Upper lobe of right lung (tissue), 1 donor: ENCODE measurements at regions not wholly inside any gene's neighbourhood (a gene's known extent, or its start where the extent isn't known, plus 50 kb on each side); places are given as distances from the start of the nearest gene placed in this dataset.
A peak's percentile ranks its signal among the peaks of the same experiment; 100 is the strongest.
"Not testable (repeated sequence)": the region's sequence is repeated elsewhere in the genome, so short reads cannot be mapped to it uniquely, and the experiment has no call there.

Source experiments
- ATAC-seq: fragments of 200-7000 bp; cut with Tn5 transposase; one replicate; pipeline ENCODE4 v1.9.1; 2020; ENCODE audit warnings: mild to moderate bottlenecking, moderate library complexity
- DNase-seq: peaks from one replicate; pipeline ENCODE4 v3.0.0-alpha.2; 2020
- H3K27ac ChIP-seq: fragments of 200-600 bp; one replicate; pipeline ENCODE4 v1.8.0; 2022
- H3K27me3 ChIP-seq: fragments of 200-600 bp; one replicate; pipeline ENCODE4 v1.8.0; 2022; ENCODE audit warnings: mild to moderate bottlenecking
- H3K36me3 ChIP-seq: fragments of 200-600 bp; one replicate; pipeline ENCODE4 v1.8.0; 2022
- H3K4me1 ChIP-seq: fragments of 200-600 bp; one replicate; pipeline ENCODE4 v1.8.0; 2022
- H3K4me3 ChIP-seq: fragments of 200-600 bp; one replicate; pipeline ENCODE4 v1.8.0; 2022; ENCODE audit warnings: mild to moderate bottlenecking
- H3K9me3 ChIP-seq: fragments of 200-600 bp; one replicate; pipeline ENCODE4 v1.8.0; 2022
- intact Hi-C: fragments of 100-400 bp; cut with DNase I; formaldehyde crosslinking; loops from one replicate; pipeline ENCODE4 v1.11.0; 2022
- TF ChIP-seq, protein P1 (sequence below): fragments of 200-600 bp; IDR thresholded peaks from one replicate; pipeline ENCODE4 v1.8.0; 2022; ENCODE audit warnings: antibody characterized with exemption
- donor health status: DM: no; HTN: yes; CAD: no; lungs with severe emphysema.

DNA sequence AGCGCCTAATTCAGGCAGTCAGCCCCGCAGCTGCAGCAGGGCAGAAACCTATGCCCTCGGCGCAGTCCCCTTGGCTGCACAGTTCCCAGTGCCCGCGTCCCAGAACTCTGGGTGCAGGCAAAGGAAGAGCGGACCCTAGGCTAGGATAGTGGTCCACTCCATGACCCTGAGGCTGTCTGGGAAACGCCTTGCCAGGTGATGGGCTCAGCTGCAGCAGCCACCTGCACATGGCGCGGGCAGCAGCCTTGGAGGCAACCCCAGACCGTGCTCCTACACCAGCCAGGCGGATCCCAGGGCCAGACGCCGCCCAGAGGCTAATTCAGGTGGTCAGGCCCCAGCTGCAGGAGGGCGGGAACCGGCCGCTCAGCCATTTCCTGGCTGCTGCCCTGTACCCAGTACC, 83.0 kb downstream of the POTEC start:
- H3K9me3 ChIP-seq, H3K36me3 ChIP-seq, ATAC-seq, H3K4me1 ChIP-seq, H3K27ac ChIP-seq, H3K4me3 ChIP-seq, H3K27me3 ChIP-seq, DNase-seq, intact Hi-C loops: not testable (repeated sequence)

DNA sequence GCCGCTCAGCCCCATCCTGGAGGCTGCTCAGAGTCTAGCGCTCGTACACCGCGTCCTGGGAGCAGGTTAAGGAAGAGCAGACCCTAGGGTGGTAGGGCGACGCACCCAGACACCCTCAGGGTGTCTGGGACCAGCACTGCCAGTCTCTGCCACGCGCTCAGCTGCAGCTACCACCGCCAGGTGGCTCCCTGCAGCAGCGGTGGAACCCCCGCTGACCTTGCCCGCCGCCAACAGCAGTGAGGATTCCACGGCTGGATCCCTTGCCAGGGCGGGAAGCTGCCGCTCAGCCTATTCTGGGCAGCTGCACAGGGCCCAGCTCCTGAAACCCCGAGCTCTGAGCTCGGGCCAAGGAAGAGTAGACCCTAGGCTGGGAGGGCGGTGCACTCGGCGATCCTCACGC, 83.6 kb downstream of the POTEC start:
- intact Hi-C loops, ATAC-seq, H3K4me1 ChIP-seq, DNase-seq, H3K4me3 ChIP-seq, H3K27me3 ChIP-seq, H3K27ac ChIP-seq, H3K36me3 ChIP-seq, H3K9me3 ChIP-seq: not testable (repeated sequence)

DNA sequence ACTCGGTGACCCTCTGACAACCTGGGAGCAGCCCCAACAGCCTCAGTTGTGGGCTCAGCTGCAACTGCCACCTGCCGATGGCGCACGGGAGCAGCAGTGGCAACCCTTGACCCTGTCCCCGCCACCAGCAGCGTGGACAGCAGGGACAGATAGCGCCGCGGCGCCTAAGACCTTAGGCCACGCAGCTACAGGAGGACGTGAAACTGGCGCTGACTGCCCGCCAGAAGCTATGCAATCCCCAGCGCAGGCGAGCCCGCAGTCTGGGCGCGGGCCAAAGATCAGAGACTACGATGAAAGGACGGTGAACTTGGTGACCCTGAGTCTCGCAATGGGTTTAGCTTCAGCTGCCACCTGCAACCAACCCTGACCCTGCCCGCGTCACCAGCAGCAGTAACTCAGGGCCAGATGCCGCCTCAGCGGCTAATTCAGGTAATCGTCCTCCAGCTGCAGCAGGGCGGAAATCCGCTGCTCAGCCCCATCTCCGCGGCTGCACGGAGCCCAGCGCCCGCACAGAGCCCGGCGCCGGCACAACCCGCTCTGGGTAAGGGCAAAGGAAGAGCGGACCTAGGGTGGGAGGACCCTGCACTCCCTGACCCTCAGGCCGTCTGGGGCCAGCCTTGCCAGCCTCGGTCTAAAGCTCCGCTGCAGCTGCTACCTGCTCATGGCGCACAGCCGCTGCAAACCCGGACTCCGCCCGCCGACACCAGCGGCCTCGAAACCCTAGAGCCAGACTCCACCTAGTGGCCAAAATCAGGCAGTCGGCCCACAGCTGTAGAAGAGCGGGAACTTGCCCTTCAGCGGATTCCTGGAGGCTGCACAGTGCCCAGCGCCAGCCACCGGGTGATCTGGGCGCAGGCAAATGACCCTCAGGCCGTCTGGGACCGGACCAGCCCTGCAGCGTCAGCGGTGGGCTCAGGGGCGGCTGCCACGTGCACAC, 85.1 kb downstream of the POTEC start:
- DNase-seq: peak; percentile 79
- TF ChIP-seq, protein P1, sequence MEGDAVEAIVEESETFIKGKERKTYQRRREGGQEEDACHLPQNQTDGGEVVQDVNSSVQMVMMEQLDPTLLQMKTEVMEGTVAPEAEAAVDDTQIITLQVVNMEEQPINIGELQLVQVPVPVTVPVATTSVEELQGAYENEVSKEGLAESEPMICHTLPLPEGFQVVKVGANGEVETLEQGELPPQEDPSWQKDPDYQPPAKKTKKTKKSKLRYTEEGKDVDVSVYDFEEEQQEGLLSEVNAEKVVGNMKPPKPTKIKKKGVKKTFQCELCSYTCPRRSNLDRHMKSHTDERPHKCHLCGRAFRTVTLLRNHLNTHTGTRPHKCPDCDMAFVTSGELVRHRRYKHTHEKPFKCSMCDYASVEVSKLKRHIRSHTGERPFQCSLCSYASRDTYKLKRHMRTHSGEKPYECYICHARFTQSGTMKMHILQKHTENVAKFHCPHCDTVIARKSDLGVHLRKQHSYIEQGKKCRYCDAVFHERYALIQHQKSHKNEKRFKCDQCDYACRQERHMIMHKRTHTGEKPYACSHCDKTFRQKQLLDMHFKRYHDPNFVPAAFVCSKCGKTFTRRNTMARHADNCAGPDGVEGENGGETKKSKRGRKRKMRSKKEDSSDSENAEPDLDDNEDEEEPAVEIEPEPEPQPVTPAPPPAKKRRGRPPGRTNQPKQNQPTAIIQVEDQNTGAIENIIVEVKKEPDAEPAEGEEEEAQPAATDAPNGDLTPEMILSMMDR: peak; percentile 25
- intact Hi-C loops, H3K36me3 ChIP-seq, ATAC-seq, H3K9me3 ChIP-seq, H3K27ac ChIP-seq, H3K4me3 ChIP-seq, H3K4me1 ChIP-seq, H3K27me3 ChIP-seq: not testable (repeated sequence)

DNA sequence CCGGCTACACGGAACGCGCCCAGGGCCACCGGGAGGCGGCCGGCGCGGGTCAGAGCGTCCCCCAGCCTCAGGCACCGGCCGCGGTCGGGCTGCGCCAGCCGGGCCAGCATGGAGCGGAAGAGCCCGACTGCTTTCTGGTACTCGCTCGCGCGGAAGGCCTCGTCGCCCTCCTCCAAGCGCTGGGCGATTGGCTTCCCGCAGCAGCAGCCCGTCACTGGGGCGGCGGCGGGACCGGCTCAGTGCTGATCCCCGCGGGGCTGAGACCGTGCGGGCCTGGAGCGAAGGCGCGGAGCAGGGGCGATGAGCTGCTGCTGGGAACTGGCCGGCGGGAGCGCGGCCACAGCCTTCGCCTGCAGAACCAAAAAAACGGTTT, 92.8 kb downstream of the POTEC start:
- ATAC-seq, H3K27me3 ChIP-seq, H3K9me3 ChIP-seq, intact Hi-C loops, H3K36me3 ChIP-seq, H3K27ac ChIP-seq, H3K4me1 ChIP-seq: not testable (repeated sequence)
- peak overlapping the region; percentile 45 for H3K4me3 ChIP-seq
- peak; percentile 69 for DNase-seq

DNA sequence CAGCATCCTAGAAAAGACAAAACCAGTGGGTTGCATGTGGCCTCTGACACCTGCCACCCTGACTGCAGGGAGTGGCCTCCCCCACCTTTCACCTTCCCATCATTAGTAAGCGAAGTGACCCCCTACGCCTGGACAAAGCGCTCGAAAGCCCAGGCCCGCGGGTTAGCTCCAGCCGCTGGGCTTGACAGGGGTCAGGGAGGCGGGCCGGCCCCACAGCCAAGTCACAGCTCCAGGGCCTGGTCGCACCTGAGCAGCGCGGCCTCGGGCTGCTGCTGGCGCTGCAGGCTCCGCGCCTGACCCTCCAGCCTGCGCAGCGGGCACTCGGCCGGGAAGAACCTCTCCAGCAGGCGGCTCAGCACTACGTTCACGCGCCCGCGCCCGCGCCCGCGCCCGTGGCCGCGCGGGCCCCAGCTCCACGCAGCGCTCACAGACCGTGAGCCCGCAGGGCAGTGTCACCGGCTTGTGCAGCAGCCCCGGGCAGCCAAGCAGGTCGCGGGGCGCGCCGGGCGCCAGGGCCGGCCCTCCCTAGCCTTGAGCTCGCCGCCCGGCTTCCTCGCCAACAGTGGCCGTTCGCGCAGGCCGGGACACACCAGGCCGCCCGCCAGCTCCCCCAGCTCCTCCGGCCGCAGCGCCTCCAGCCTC, 93.3 kb downstream of the POTEC start:
- H3K27ac ChIP-seq, H3K4me1 ChIP-seq, ATAC-seq, H3K27me3 ChIP-seq, H3K9me3 ChIP-seq, intact Hi-C loops, H3K36me3 ChIP-seq: not testable (repeated sequence)
- DNase-seq: peak; percentile 69
- peak overlapping the region; percentile 45 for H3K4me3 ChIP-seq

DNA sequence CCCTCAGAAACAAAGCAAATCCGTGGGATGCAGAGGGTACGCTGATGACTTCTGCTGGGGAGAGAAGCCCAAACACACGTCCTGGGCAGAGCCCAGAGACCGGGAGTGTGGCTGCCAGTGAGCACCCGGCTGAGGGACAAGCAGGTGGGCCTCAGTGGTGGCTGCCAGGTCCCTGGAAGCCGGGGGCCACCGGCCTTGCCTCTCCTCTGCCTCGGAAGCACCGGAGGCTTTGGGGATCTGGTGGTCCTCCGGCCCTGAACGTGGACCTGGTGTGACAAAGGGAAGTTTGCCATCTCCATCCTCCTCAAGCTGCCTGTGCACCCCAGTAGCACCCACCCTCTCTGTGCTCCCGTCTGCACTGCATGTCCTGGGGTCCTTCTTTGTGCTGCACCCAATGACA, 94.3 kb downstream of the POTEC start:
- ATAC-seq, H3K27me3 ChIP-seq, intact Hi-C loops, H3K27ac ChIP-seq, H3K36me3 ChIP-seq, H3K9me3 ChIP-seq, H3K4me3 ChIP-seq, DNase-seq, H3K4me1 ChIP-seq: not testable (repeated sequence)

DNA sequence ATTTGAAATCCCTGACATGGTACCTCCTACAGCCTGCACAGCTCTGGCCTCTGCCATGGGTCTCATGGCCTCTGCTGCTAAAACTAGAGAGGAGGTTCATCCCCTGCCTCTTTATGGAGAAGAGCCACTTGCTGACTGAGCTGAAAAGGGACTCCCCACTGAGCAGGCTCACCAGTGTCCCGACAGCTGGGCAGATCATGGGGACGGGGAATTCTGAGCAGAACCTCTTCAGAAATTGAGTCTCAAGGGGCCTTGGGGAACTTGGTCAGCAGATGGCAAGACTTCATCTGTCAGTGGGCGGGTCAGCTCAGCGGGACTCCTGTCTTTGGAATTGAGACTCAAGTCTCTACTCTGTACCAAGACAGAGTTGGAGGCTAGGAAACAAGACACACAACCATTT, 95.7 kb downstream of the POTEC start:
- H3K27ac ChIP-seq, DNase-seq, H3K4me1 ChIP-seq, H3K36me3 ChIP-seq, intact Hi-C loops, H3K27me3 ChIP-seq, H3K9me3 ChIP-seq, H3K4me3 ChIP-seq, ATAC-seq: not testable (repeated sequence)

DNA sequence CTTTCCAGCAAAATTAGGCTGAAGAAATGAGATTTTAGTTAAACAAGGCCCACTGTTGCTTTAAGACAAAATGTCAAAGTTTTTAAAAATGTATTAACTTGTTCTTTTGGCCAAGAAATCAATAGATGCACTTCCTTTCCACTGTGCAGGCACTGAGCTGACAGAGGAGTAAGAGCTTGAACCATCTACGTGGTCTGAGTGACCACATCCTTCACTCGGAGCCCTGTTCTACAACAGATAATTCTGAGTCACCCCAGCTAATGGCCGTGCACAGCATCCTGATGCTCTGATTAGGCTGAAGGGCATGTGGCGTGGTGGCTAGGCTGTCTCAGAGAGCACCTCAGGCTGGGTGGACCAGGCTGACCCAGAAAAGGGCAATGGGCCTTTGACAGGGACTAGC, 107.9 kb downstream of the POTEC start:
- H3K36me3 ChIP-seq, DNase-seq, H3K27me3 ChIP-seq, H3K4me1 ChIP-seq, H3K4me3 ChIP-seq, ATAC-seq, H3K27ac ChIP-seq, H3K9me3 ChIP-seq, intact Hi-C loops: not testable (repeated sequence)

DNA sequence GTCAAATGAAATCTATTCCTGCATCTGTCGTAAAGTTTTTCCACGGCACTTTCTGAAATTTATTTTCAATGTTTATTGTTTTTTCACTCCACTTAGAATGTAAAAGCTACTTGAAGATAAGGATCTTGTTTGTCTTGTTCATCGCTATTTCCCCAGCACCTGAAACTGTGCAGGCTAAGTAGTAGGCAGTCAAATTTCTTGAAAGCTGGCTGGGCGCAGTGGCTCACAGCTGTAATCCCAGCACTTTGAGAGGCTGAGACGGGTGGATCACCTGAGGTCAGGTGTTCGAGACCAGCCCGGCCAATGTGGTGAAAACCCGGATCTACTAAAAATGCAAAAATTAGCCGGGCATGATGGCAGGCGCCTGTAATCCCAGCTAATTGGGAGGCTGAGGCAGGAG, 111.0 kb downstream of the POTEC start:
- H3K4me3 ChIP-seq, DNase-seq, ATAC-seq, H3K36me3 ChIP-seq, H3K27ac ChIP-seq, H3K4me1 ChIP-seq, H3K27me3 ChIP-seq, H3K9me3 ChIP-seq, intact Hi-C loops: not testable (repeated sequence)

DNA sequence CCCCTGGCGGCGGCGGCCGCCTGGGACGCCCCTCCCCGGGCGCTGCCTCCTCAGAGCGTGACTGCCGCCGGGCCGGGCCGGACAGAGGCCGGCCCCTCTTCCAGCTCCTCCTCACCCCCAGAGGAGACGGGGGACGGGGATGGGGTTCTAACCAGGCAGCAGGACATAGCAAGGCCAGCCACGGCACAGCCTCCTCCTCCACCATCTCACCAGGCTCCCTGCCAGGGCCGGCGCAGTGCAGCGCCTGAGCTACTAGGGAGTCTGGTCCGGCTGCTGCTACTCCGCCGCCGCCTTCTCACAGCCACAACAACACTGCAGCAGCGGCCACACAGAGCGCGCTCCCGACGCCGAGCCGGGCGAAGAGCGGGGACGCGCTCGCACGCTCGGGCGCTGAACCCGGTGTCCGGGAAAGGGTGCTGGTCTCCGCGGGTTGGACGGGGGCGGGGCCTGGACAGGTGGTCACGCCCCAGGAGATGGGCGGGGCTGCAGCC, 112.3 kb downstream of the POTEC start:
- DNase-seq: peak; percentile 92
- H3K27me3 ChIP-seq, H3K9me3 ChIP-seq, H3K27ac ChIP-seq, intact Hi-C loops, H3K4me1 ChIP-seq, H3K36me3 ChIP-seq: not testable (repeated sequence)
- H3K4me3 ChIP-seq: peak overlapping the region; percentile 54
- ATAC-seq: peak; percentile 64
